ENCODE measurements at regions not wholly inside any gene's neighbourhood (a gene's known extent, or its start where the extent isn't known, plus 50 kb on each side); places are given as distances from the start of the nearest gene placed in this dataset.

GRCh38 chr19:13613447-13613846, 107.2 kb upstream of the CACNA1A start:
- Histone ChIP-seq H3K4me1 (ENCODE audit: insufficient read depth, low read length) (peaks cover 8% of the 10 kb centered on the region; the same call in 1 of the 2 replicates), H3K27ac (ENCODE audit: extremely low read length, insufficient read depth, low read length) (no peak overlapping the region), H3K9ac (ENCODE audit: insufficient read depth, low read depth, low read length) (no peak overlapping the region), H4K20me1 (ENCODE audit: insufficient read depth, low read length) (no peaks in the 10 kb centered on the region), H3K79me2 (ENCODE audit: insufficient read depth, low read length) (no peaks in the 10 kb centered on the region), H3K36me3 (replicated peaks in 1 of 2; ENCODE audit: control insufficient read depth in 1 of 2, insufficient read depth in 2 of 2, low read length in 2 of 2) (no peaks in the 10 kb centered on the region), H3K27me3 (ENCODE audit: control insufficient read depth in 1 of 2, insufficient read depth in 2 of 2, low read length in 2 of 2) (no peaks in the 10 kb centered on the region; a peak in 2 of 5 replicates), H3K4me2 (ENCODE audit: low read depth, low read length) (no peak overlapping the region), H2AFZ (ENCODE audit: low read length) (no peak overlapping the region), H3K9me3 (ENCODE audit: low read length) (no peaks in the 10 kb centered on the region), H3K4me3 (replicated peaks in 1 of 3; ENCODE audit: insufficient read depth in 1 of 3, low read depth in 2 of 3, low read length in 3 of 3) (no peak overlapping the region)
- no TSS peak for BruUV-seq (replicated peaks)
- 11% methylated on average over 13 of the region's 13 CpGs for WGBS (ENCODE audit: low lambda C conversion rate)
- CTCF ChIA-PET (ENCODE audit: low intra/inter-chr PET ratio, low total read pairs): no interaction called here
- in situ Hi-C loops (cut with HindIII; ENCODE audit: extremely low pct_ligation_motif_present, low pct_unique_long_range_greater_than_20kb) (no loop called here), intact Hi-C loops (cut with micrococcal nuclease; ENCODE audit: unreplicated experiment) (no loop called here)
- FAIRE-seq (no peak), DNase-seq (ENCODE audit: low spot score) (no peak), ATAC-seq (no peak)
- POLR2A ChIA-PET: no interaction called here
- TF ChIP-seq IRF2 (CRISPR knock-in tag; IDR thresholded peaks at IDR 0.05) (no peak), GATAD2A (CRISPR knock-in tag; IDR thresholded peaks at IDR 0.05) (no peak), IRX3 (CRISPR knock-in tag; IDR thresholded peaks at IDR 0.05; ENCODE audit: borderline replicate concordance, low read depth) (no peak), ZBED4 (CRISPR knock-in tag; IDR thresholded peaks at IDR 0.05; ENCODE audit: borderline replicate concordance) (no peak), DZIP1 (CRISPR knock-in tag; IDR thresholded peaks at IDR 0.05) (no peak), MAFF (IDR thresholded peaks at IDR 0.05; ENCODE audit: low read depth, low read length) (no peak), TBX3 (IDR thresholded peaks at IDR 0.05; ENCODE audit: borderline replicate concordance) (no peak), CBFB (CRISPR knock-in tag; IDR thresholded peaks at IDR 0.05) (no peak), ZNF883 (CRISPR knock-in tag; IDR thresholded peaks at IDR 0.05; ENCODE audit: not compliant biosample characterization) (no peak), HNRNPLL (IDR thresholded peaks at IDR 0.05; ENCODE audit: low read depth, low read length, poor library complexity, severe bottlenecking) (no peak), ZNF468 (CRISPR knock-in tag; IDR thresholded peaks at IDR 0.05) (no peak), TEAD3 (CRISPR knock-in tag; optimal IDR thresholded peaks at IDR 0.05; ENCODE audit: borderline replicate concordance) (no peak), ZNF660 (CRISPR knock-in tag; IDR thresholded peaks at IDR 0.05; ENCODE audit: borderline replicate concordance, low read depth) (no peak), AKNA (CRISPR knock-in tag; IDR thresholded peaks at IDR 0.05; ENCODE audit: borderline replicate concordance) (no peak), ZFX (CRISPR knock-in tag; IDR thresholded peaks at IDR 0.05; ENCODE audit: low read depth) (no peak)

Data from HepG2 (cell line).